GM21360 (cell line): ENCODE measurements at regions not wholly inside any gene's neighbourhood (a gene's known extent, or its start where the extent isn't known, plus 50 kb on each side); places are given as distances from the start of the nearest gene placed in this dataset.

Experiments
- ATAC-seq: cut with Tn5 transposase; IDR thresholded peaks from one replicate; pipeline ENCODE4 v1.9.1; 2021; ENCODE audit warnings: mild to moderate bottlenecking, moderate library complexity; ENCODE audit not compliant: unreplicated experiment

- no peak for ATAC-seq
These were observed 388.2 kb downstream of the STIM2 start for GRCh38 chr4:27248829-27249228.

GRCh38 chr4:27251771-27252170, 391.1 kb downstream of the STIM2 start:
- ATAC-seq, result no peak

GRCh38 chr4:27267339-27267969, 406.8 kb downstream of the STIM2 start:
- no peak for ATAC-seq

GRCh38 chr4:27267970-27268355, 407.3 kb downstream of the STIM2 start:
- ATAC-seq, result no peak

GRCh38 chr4:27270435-27270834, 409.8 kb downstream of the STIM2 start:
- ATAC-seq, result no peak

- no peak for ATAC-seq
These were observed 410.9 kb downstream of the STIM2 start for GRCh38 chr4:27271555-27271954.

- no peak for ATAC-seq
These were observed 411.6 kb downstream of the STIM2 start for GRCh38 chr4:27272217-27272616.

GRCh38 chr4:27276307-27277073, 415.8 kb downstream of the STIM2 start:
- ATAC-seq, result no peak

- ATAC-seq, result no peak
These were observed 418.2 kb downstream of the STIM2 start for GRCh38 chr4:27278615-27279375.

- no peak for ATAC-seq
These were observed 427.9 kb downstream of the STIM2 start for GRCh38 chr4:27288496-27288895.

GRCh38 chr4:27289704-27290103, 429.1 kb downstream of the STIM2 start:
- ATAC-seq, result no peak

- no peak for ATAC-seq
These were observed 433.2 kb downstream of the STIM2 start for GRCh38 chr4:27293831-27294230.

- ATAC-seq, result no peak
These were observed 444.1 kb downstream of the STIM2 start for GRCh38 chr4:27304751-27305150.

GRCh38 chr4:27305246-27305645, 444.6 kb downstream of the STIM2 start:
- ATAC-seq, result no peak

GRCh38 chr4:27308379-27308778, 447.7 kb downstream of the STIM2 start:
- ATAC-seq, result no peak

- ATAC-seq, result no peak
These were observed 455.0 kb downstream of the STIM2 start for GRCh38 chr4:27315625-27316024.

- ATAC-seq, result no peak
These were observed 455.5 kb downstream of the STIM2 start for GRCh38 chr4:27316176-27316575.

- no peak for ATAC-seq
These were observed 458.1 kb downstream of the STIM2 start for GRCh38 chr4:27318740-27319139.

- ATAC-seq, result no peak
These were observed 466.4 kb downstream of the STIM2 start for GRCh38 chr4:27326991-27327390.

GRCh38 chr4:27327421-27328181, 467.0 kb downstream of the STIM2 start:
- no peak for ATAC-seq

- no peak for ATAC-seq
These were observed 477.9 kb downstream of the STIM2 start for GRCh38 chr4:27338530-27338929.
